GM19452 (cell line): ENCODE measurements at regions not wholly inside any gene's neighbourhood (a gene's known extent, or its start where the extent isn't known, plus 50 kb on each side); places are given as distances from the start of the nearest gene placed in this dataset.

Experiments used
- ATAC-seq: cut with Tn5 transposase; IDR thresholded peaks from one replicate; pipeline ENCODE4 v1.9.1; 2021; ENCODE audit not compliant: unreplicated experiment

GRCh38 chr6:84425971-84426705, 198.7 kb upstream of the CEP162 start:
- no peak for ATAC-seq

DNA sequence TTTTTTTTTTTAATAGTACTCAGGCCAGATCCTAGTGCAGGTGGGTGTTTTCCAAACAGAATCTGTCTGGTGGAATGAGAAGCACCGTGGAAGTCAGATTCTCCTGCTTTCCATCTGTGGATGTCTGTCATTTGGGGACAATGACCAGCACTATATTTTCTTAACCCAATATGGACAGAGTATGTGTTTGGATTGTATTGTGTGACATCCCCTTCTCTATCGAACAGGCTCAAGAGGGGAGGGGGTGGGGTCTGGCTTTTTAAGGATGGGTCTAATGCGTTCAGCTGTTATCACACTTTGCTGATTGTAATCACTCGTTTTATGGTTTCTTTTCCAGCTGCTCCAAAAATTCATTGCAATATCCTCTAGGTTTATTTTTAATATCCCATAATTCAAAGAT, 197.5 kb upstream of the CEP162 start:
- no peak for ATAC-seq

- ATAC-seq = peak; percentile 64
Observed at GRCh38 chr6:84422380-84422968, 195.0 kb upstream of the CEP162 start.

GRCh38 chr6:84421031-84421430, 193.6 kb upstream of the CEP162 start:
- no peak for ATAC-seq

- no peak for ATAC-seq
Observed at GRCh38 chr6:84417260-84417659, 189.8 kb upstream of the CEP162 start.

DNA sequence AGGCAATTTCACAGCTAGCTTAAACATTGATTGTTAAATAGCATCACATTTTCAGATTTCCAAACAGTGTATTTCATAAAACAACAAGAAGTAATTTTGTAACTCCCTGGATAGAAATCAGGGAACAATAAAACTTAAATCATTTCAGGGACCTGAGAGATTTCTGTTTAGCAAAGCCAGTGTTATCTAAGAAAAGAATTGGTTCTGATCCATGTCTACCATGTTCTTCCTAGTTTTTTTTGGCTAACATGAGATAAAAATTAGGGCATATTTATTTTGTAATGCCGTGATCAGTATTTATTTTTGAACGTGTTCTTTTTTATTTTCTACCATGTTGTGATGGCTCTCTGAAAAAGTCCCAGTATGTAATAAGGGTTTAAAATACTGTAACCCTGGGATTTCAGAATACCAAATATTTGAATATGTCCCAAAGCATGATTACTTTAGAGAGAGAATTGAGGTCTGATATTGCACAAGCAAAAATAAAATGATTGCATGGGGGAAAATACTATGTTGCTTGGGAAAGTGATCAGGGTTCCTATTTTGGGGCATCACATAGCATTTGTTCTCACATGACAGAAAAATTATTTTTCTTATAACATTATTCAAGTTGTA, 188.7 kb upstream of the CEP162 start:
- no peak for ATAC-seq

DNA sequence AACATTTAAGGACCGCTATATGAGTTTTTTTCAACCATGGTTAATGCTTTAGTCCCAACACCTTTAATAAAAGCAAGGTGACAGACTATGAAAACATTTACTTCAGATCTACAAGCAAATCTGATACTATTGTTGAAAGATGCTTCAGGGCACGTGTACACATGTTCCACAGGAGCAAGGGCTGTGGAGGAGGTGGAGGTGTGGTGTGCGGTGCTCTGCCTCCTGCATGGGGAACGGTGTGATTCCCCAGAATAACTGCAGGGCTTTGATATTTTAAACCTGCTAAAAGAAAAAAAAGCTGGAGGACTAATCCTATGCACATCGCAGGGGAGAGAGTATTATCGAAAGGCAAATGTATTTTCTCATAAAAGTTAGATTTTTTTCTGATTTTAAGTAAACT, 188.1 kb upstream of the CEP162 start:
- ATAC-seq = no peak

DNA sequence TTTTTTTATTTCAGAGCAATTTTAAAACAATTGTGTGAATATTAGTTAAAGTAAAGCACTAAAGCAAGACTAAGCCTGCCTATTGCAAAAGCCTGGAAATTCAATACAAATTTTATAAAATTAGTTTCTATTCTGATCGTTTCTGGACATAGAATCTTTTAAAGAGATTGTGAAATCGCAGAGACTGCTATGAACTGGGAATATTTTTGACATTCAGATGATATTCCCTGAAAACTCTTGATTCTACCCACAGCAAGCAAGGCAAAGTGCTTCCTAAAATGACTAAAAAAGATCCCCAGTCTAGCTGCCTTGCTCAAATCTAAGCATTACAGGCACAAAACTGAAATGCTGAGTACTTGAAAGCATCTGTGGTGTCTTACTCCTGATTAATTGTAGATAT, 187.6 kb upstream of the CEP162 start:
- ATAC-seq = no peak

DNA sequence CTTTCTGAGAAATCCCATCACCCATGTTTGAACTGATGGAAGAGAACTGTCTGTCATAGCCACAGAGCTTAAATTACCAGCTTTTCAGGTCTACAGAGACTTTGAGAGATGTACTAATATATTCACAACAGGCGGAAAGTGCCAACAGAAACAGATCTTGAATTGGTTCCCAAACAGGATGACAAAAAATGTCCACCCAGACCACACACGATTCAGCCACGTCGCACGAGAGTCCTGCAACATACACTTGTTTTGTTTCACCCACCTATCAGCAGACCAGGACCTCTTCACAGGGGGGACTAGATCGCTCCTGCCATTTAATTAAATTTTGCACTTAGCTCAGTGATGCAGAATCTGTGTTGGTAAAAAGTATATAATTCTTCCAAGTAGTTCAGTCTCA, 187.1 kb upstream of the CEP162 start:
- no peak for ATAC-seq

DNA sequence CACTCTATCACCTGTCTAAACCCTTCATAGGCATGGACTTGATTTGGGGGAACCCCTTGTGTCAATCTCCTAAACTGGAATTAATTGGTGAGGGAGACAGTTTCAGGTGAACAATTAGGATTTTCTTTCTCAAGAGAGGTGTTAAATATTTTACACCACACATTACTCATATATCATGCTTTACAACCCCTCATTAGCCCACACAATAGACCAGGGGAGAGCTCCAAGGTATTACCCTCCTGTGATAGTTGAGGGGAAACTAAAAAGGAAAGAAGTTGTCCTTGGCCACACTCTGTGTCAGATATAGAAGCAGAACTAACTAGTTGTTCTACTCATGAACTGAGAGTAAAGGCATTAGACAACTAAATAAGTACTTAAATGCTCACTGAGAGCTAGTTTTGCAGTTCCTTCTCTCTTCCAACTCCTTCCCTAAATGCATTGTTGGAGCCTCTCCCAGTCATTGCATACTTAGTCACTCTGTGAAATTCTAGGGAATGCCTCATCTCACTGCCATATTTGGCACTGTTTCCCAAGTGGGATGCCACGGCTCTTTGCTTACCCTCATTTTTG, 183.7 kb upstream of the CEP162 start:
- ATAC-seq = no peak

DNA sequence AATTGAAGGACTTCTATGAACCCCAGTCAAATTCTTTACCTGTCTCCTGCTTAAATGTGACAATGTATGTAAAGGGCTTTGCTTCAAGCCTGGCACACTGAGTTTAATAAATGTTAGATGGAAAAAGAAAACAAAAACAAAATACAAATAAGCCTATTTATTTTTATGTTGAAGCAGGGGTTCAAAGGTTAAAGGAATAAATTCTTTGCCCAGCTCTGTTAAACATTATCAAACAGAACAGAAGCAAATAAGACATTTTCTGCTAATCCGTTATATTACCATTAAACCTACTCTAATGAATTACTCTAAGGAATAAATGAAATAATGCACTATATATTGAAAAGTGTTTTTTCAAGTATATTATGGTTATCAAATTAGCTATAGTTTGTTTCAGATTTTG, 182.5 kb upstream of the CEP162 start:
- ATAC-seq = no peak

GRCh38 chr6:84408028-84408427, 180.6 kb upstream of the CEP162 start:
- ATAC-seq = no peak

- ATAC-seq = no peak
Observed at GRCh38 chr6:84403545-84403944, 176.1 kb upstream of the CEP162 start.

- no peak for ATAC-seq
Observed at GRCh38 chr6:84399003-84399402, 171.6 kb upstream of the CEP162 start.

GRCh38 chr6:84392261-84392660, 164.8 kb upstream of the CEP162 start:
- no peak for ATAC-seq

DNA sequence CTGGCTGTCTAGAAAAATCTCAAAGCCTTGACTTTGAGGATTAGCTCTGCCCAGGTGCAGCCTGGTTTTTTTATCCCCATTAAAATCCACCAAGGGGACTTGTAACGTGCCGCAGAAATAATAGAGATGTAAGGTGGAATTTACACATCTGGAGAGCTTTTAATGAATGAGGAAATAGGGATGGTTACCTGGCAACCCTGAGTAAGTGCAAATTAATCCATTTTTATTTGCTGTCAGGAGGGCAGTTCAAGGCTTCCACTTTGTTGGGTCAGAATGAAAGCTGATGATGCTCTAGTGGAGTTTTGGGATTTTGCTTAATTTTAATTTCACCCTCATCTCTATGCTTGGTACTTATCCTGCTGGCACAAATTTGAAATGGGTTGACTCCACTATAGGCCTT, 163.4 kb upstream of the CEP162 start:
- ATAC-seq = no peak

DNA sequence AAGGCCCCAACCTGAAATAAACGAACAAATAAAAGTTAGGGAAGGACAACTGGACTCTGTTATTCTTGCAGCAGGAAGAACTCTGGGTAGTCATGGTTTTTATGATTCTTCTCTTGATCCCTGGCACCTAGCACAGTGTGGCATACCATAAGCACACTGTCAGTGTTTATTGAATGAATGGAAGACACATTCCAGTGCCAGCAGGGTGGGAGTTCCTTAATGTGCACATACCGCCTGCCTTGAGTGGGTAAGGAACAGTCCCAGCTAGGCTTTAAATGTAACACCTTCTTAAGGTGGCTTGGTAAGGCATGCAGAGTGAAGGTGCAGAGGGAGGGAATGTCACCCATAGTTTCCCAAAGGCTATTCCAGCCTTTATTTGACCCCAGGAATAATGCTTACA, 162.9 kb upstream of the CEP162 start:
- no peak for ATAC-seq

DNA sequence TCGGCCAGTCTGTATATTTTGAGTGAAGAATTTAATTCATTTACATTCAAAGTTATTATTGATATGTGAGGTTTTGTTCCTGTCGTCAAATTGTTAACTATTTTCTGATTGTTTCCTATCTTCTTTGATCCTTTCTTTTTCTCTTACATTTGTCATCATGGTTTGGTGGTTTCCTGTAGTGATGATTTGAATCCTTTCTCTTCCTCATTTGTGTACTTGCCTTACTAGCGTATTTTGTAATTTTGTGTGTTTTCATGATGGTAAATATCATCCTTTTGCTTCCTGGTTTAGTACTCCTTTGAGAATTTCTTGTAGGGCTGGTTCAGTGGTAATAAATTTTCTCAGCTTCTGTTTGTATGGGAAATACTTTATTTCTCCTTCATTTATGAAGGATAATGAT, 151.7 kb upstream of the CEP162 start:
- ATAC-seq = no peak

DNA sequence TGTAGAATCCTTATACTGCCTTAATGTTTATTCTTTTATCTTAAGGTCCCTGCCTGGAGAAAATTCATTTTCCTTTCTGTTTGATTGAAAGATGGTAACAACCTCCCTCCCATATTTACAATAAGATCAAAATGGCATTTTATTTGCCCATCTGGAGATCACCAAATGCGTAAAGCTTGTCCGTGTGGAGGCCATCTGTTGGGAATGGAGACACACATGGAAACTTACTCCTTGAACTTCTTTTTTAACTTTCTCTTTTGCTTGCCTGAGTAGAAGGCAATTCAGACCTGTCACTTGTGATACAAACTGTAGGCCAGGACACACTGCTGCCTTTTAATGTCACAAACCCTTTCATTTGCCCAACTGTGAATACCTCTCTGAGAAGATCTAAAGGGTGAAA, 144.8 kb upstream of the CEP162 start:
- ATAC-seq = no peak

GRCh38 chr6:84371681-84372080, 144.2 kb upstream of the CEP162 start:
- no peak for ATAC-seq

- no peak for ATAC-seq
Observed at GRCh38 chr6:84362193-84362821, 134.9 kb upstream of the CEP162 start.
